PFSK-1 (cell line): ENCODE measurements at regions not wholly inside any gene's neighbourhood (a gene's known extent, or its start where the extent isn't known, plus 50 kb on each side); places are given as distances from the start of the nearest gene placed in this dataset.

Experiments used
- FOXP2 ChIP-seq: optimal IDR thresholded peaks from 2 replicates; pipeline ENCODE3; 2011; ENCODE audit warnings: borderline replicate concordance, control low read depth, inconsistent platforms; ENCODE audit not compliant: insufficient read depth; ENCODE audit errors: extremely low read length, extremely low read depth
- POLR2AphosphoS5 ChIP-seq: IDR thresholded peaks from 2 replicates; pipeline ENCODE4 v1.6.1; 2012; ENCODE audit warnings: low read depth, mild to moderate bottlenecking, control low read depth, low read length, moderate library complexity
- REST ChIP-seq, 2 experiments: IDR thresholded peaks; 2 replicates each; pipeline versions ENCODE4 v1.6.1 to v1.8.0; 2011 to 2012; ENCODE audit warnings: low read depth in 2 of 2, low read length in 2 of 2, control low read depth in 1 of 2, inconsistent platforms in 1 of 2, mild to moderate bottlenecking in 1 of 2, moderate library complexity in 1 of 2; ENCODE audit not compliant: insufficient read depth in 1 of 2
- SIN3A ChIP-seq: IDR thresholded peaks from 2 replicates; pipeline ENCODE4 v1.6.1; 2012; ENCODE audit warnings: mild to moderate bottlenecking, low read length, moderate library complexity, borderline replicate concordance; ENCODE audit not compliant: insufficient read depth
- TAF1 ChIP-seq: IDR thresholded peaks from 2 replicates; pipeline ENCODE4 v1.6.1; 2012; ENCODE audit warnings: low read length, control low read depth, borderline replicate concordance; ENCODE audit not compliant: insufficient read depth

- TF ChIP-seq SIN3A (no peak), POLR2AphosphoS5 (no peak), FOXP2 (no peak)
These were observed 908.5 kb upstream of the RAG2 start for GRCh38 chr11:37506531-37506930.

GRCh38 chr11:37505406-37505805 lies 907.4 kb upstream of the RAG2 start:
- TF ChIP-seq TAF1: no peak
- TF ChIP-seq FOXP2: no peak
- TF ChIP-seq SIN3A: no peak
- TF ChIP-seq REST (IDR thresholded peaks at IDR 0.05; ENCODE audit: insufficient read depth in 1 of 2, low read depth in 2 of 2, low read length in 2 of 2): no peak
- TF ChIP-seq POLR2AphosphoS5: no peak

- TF ChIP-seq REST (IDR thresholded peaks at IDR 0.05; ENCODE audit: insufficient read depth in 1 of 2, low read depth in 2 of 2, low read length in 2 of 2): no peak
- TF ChIP-seq POLR2AphosphoS5: no peak
- no peak for TF ChIP-seq FOXP2
- no peak for TF ChIP-seq TAF1
- TF ChIP-seq SIN3A: no peak
These were observed 906.9 kb upstream of the RAG2 start for GRCh38 chr11:37504921-37505320.

- TF ChIP-seq FOXP2: no peak
- TF ChIP-seq SIN3A: no peak
- no peak for TF ChIP-seq TAF1
- no peak for TF ChIP-seq POLR2AphosphoS5
- no peak for TF ChIP-seq REST (IDR thresholded peaks at IDR 0.05; ENCODE audit: insufficient read depth in 1 of 2, low read depth in 2 of 2, low read length in 2 of 2)
These were observed 906.1 kb upstream of the RAG2 start for GRCh38 chr11:37504060-37504611.

- TF ChIP-seq FOXP2 (no peak), POLR2AphosphoS5 (no peak), TAF1 (no peak), REST (IDR thresholded peaks at IDR 0.05; ENCODE audit: insufficient read depth in 1 of 2, low read depth in 2 of 2, low read length in 2 of 2) (no peak), SIN3A (no peak)
These were observed 905.5 kb upstream of the RAG2 start for GRCh38 chr11:37503411-37504059.
